Esophagus squamous epithelium (tissue), 5 donors: ENCODE measurements at regions not wholly inside any gene's neighbourhood (a gene's known extent, or its start where the extent isn't known, plus 50 kb on each side); places are given as distances from the start of the nearest gene placed in this dataset.
"Not testable (repeated sequence)": the region's sequence is repeated elsewhere in the genome, so short reads cannot be mapped to it uniquely, and the experiment has no call there.

Experiments used
- DNase-seq: peaks from one replicate; lab custom pipeline; 2025; lab: John Stamatoyannopoulos, UW
- H3K27ac ChIP-seq, 4 donors: fragments of 200-600 bp; sonication (generic); one replicate each; pipeline ENCODE4 v1.5.1; 2016 to 2019; ENCODE audit warnings: mild to moderate bottlenecking in 1 of 4
- H3K27me3 ChIP-seq, 4 donors: fragments of 200-600 bp; sonication (generic); 1 replicate in 3 of 4; 2 replicates in 1 of 4; pipeline versions ENCODE4 v1.5.1 to v1.6.0; 2017 to 2021; ENCODE audit warnings: antibody characterized with exemption in 1 of 4
- H3K36me3 ChIP-seq, 3 donors: fragments of 200-600 bp; sonication (generic); one replicate each; pipeline ENCODE4 v1.5.1; 2016 to 2019
- H3K4me1 ChIP-seq, 3 donors: fragments of 200-600 bp; sonication (generic); one replicate each; pipeline ENCODE4 v1.5.1; 2017 to 2019
- H3K4me3 ChIP-seq, 4 donors: fragments of 200-600 bp; sonication (generic); 1 replicate in 3 of 4; 2 replicates in 1 of 4; pipeline ENCODE4 v1.5.1; 2016 to 2019; ENCODE audit warnings: mild to moderate bottlenecking in 2 of 4, moderate library complexity in 1 of 4
- H3K9me3 ChIP-seq, 3 donors: fragments of 200-600 bp; sonication (generic); one replicate each; pipeline ENCODE4 v1.5.1; 2016 to 2019
- CTCF ChIP-seq, 6 experiments: fragments of 450-650 bp in 4 of 6; fragments of 200-600 bp in 2 of 6; sonication (generic) in 2 of 6; IDR thresholded peaks; one replicate each; pipeline ENCODE4 v1.5.1; 2016 to 2019; ENCODE audit warnings: antibody characterized with exemption in 6 of 6, mild to moderate bottlenecking in 4 of 6, moderate library complexity in 4 of 6
- POLR2A ChIP-seq, 4 donors: fragments of 450-650 bp; IDR thresholded peaks; one replicate each; pipeline ENCODE4 v1.6.1; 2017; ENCODE audit warnings: antibody characterized with exemption in 4 of 4, mild to moderate bottlenecking in 4 of 4, moderate library complexity in 3 of 4
- WGBS, 2 donors: methylation state at CpG; one replicate each; pipeline ENCODE4 v1.1.5; 2018; 5-methylcytosine and 5-hydroxymethylcytosine counted together
- intact Hi-C: fragments of 100-400 bp; cut with DNase I; formaldehyde crosslinking; loops from one replicate; pipeline ENCODE4 v1.15.0; 2022
- donor health status: DM: yes; HTN: yes; CAD: no.

- 59 to 73% methylated on average over 2 to 4 of the region's 4 CpGs for WGBS, 2 donors
- DNase-seq, H3K27ac ChIP-seq, H3K4me1 ChIP-seq, H3K4me3 ChIP-seq, intact Hi-C loops, H3K27me3 ChIP-seq, H3K36me3 ChIP-seq: not testable (repeated sequence)
- H3K9me3 ChIP-seq: peaks cover 0 to 28% (median 0%) of the 10 kb centered on the region in 3 donors
Measured at GRCh38 chr19:28433166-28433565, 779.8 kb downstream of the UQCRFS1 start.

- WGBS, 2 donors: 52 to 67% methylated on average over 2 of the region's 2 CpGs
- no peaks in the 10 kb centered on the region for H3K36me3 ChIP-seq
- DNase-seq: no peak
- H3K4me3 ChIP-seq: no peak overlapping the region
- H3K9me3 ChIP-seq: peaks cover 0 to 33% (median 0%) of the 10 kb centered on the region in 3 donors
- intact Hi-C loops: no loop called here
- TF ChIP-seq CTCF (IDR thresholded peaks at IDR 0.05): no peak
- no peak for TF ChIP-seq POLR2A (IDR thresholded peaks at IDR 0.05)
- H3K27me3 ChIP-seq: no peaks in the 10 kb centered on the region
- no peak overlapping the region for H3K27ac ChIP-seq
- no peaks in the 10 kb centered on the region for H3K4me1 ChIP-seq
Measured at GRCh38 chr19:28430214-28430613, 782.7 kb downstream of the UQCRFS1 start.

- Histone ChIP-seq H3K9me3 (peaks cover 0 to 28% (median 0%) of the 10 kb centered on the region in 3 donors), H3K36me3 (no peaks in the 10 kb centered on the region), H3K4me3 (no peak overlapping the region), H3K27ac (no peak overlapping the region), H3K27me3 (no peaks in the 10 kb centered on the region), H3K4me1 (no peaks in the 10 kb centered on the region)
- DNase-seq: no peak
- WGBS, 2 donors: 81 to 93% methylated on average over 3 of the region's 3 CpGs
- intact Hi-C loops: no loop called here
- TF ChIP-seq POLR2A (IDR thresholded peaks at IDR 0.05) (no peak), CTCF (IDR thresholded peaks at IDR 0.05) (no peak)
Measured at GRCh38 chr19:28429356-28429755, 783.6 kb downstream of the UQCRFS1 start.

- Histone ChIP-seq H3K27ac (no peak overlapping the region), H3K27me3 (no peaks in the 10 kb centered on the region), H3K4me1 (no peaks in the 10 kb centered on the region), H3K9me3 (peaks cover 0 to 26% (median 0%) of the 10 kb centered on the region in 3 donors), H3K36me3 (no peaks in the 10 kb centered on the region), H3K4me3 (no peak overlapping the region)
- no peak for TF ChIP-seq CTCF (IDR thresholded peaks at IDR 0.05)
- no peak for TF ChIP-seq POLR2A (IDR thresholded peaks at IDR 0.05)
- intact Hi-C loops: no loop called here
- WGBS, 2 donors: 45 to 61% methylated on average over 4 to 7 of the region's 7 CpGs
- no peak for DNase-seq
Measured at GRCh38 chr19:28428663-28429348, 784.1 kb downstream of the UQCRFS1 start.

- WGBS, 2 donors: 67 to 77% methylated on average over 4 to 10 of the region's 10 CpGs
- Histone ChIP-seq H3K9me3 (peaks cover 0 to 26% (median 0%) of the 10 kb centered on the region in 3 donors), H3K27ac (no peak overlapping the region), H3K4me3 (no peak overlapping the region), H3K36me3 (no peaks in the 10 kb centered on the region), H3K27me3 (no peaks in the 10 kb centered on the region), H3K4me1 (no peaks in the 10 kb centered on the region)
- intact Hi-C loops: no loop called here
- TF ChIP-seq CTCF (IDR thresholded peaks at IDR 0.05) (no peak), POLR2A (IDR thresholded peaks at IDR 0.05) (no peak)
- no peak for DNase-seq
Measured at GRCh38 chr19:28427376-28428083, 785.4 kb downstream of the UQCRFS1 start.
